ENCODE measurements at regions not wholly inside any gene's neighbourhood (a gene's known extent, or its start where the extent isn't known, plus 50 kb on each side); places are given as distances from the start of the nearest gene placed in this dataset.

DNA sequence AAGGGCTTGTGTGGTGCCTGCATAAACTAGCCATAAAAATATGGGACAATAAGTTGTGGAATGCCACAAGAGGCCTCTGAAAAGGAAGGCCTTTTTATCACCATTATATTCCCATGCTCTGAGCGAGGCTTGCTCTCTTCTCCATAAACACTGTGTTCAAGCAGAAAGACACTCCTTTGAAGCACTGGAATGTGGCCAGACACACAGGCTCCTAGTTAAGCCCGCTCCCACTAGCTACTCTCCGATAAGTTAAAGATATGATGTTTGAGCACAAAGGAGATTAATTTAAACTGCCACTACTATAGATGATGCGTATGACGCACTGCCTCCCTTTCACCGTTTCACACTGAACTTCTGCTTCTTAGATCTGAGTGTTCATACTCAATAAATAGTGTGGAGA is 188.7 kb upstream of the TWIST2 start:
- Mint-ChIP-seq H3K9me3 (no peaks in the 10 kb centered on the region), H3K27me3 (peaks cover 7% of the 10 kb centered on the region), H3K27ac (no peak overlapping the region), H3K4me3 (no peak overlapping the region), H3K4me1 (no peaks in the 10 kb centered on the region), H3K36me3 (ENCODE audit: low read depth) (no peaks in the 10 kb centered on the region)
- ATAC-seq (replicated peaks) = no peak

DNA sequence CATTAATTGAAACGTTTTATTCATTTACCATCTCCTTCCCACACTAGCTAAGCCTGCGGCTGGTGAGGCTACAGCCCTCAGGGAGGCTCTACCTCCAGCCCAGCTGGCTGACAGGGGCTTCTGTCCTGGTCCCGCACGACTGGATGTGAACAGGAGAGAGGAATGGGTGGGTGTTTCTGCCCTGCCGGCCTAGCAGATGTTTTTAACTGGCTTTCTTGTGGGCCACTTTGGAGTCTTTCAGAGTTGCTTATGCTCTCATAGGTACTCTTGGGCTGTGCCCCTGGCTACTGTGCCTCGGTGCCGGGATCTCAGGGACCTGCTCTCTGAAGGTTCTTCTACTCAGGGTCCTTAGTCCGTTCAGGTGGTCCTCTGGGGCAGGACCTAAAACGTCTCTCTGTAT is 184.3 kb upstream of the TWIST2 start:
- no peaks in the 10 kb centered on the region for H3K9me3 Mint-ChIP-seq
- peaks cover 29% of the 10 kb centered on the region for H3K27me3 Mint-ChIP-seq

DNA sequence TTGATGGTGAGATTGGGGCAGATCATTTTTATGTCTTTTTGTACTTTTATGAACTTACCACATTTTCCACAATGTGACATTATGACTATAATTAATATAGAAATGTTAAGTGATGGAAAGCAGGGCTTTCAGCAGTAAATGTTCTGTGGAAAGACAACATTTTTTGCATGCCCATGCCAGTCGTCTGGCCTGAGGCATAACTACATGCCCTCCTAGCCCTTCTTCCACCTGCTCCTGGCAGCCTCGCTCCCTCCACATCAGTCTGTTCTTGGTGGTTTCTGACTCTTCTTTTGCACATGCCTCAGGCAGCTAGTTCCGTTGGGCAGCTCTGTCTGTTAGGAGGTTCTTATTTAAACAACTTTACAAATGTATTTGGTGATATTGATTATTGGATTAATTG is 182.0 kb upstream of the TWIST2 start:
- ATAC-seq (replicated peaks) = no peak
- peaks cover 33% of the 10 kb centered on the region for H3K27me3 Mint-ChIP-seq
- H3K4me3 Mint-ChIP-seq = no peak overlapping the region
- no peaks in the 10 kb centered on the region for H3K36me3 Mint-ChIP-seq (ENCODE audit: low read depth)
- H3K4me1 Mint-ChIP-seq = no peaks in the 10 kb centered on the region
- no peaks in the 10 kb centered on the region for H3K9me3 Mint-ChIP-seq
- H3K27ac Mint-ChIP-seq = no peak overlapping the region

More for the DNA sequence above, 184.3 kb upstream of the TWIST2 start:
- Mint-ChIP-seq H3K4me1 (no peaks in the 10 kb centered on the region), H3K36me3 (ENCODE audit: low read depth) (no peaks in the 10 kb centered on the region), H3K4me3 (no peak overlapping the region), H3K27ac (no peak overlapping the region)
- no peak for ATAC-seq (replicated peaks)

DNA sequence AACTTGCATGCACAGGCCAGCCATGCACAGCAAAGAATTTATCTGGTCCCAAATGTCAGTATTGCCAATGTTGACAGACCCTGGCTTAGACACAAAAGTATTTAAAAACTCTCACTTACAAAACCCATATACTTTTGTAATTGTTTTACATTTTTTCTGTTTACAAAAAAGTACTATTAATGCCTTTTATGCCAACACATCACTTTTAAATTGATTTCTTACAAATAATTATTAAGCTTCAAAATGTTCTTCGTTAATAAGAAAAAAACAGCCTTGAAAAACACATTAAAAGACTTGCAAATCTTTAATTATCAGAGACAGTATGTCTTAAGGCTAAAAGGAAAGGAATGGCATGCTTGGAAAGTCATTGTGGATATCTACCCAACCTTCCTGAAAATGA is 181.3 kb upstream of the TWIST2 start:
- H3K9me3 Mint-ChIP-seq = no peaks in the 10 kb centered on the region
- peaks cover 33% of the 10 kb centered on the region for H3K27me3 Mint-ChIP-seq
- ATAC-seq (replicated peaks) = no peak
- no peaks in the 10 kb centered on the region for H3K4me1 Mint-ChIP-seq
- H3K4me3 Mint-ChIP-seq = no peak overlapping the region
- no peak overlapping the region for H3K27ac Mint-ChIP-seq
- H3K36me3 Mint-ChIP-seq (ENCODE audit: low read depth) = no peaks in the 10 kb centered on the region

DNA sequence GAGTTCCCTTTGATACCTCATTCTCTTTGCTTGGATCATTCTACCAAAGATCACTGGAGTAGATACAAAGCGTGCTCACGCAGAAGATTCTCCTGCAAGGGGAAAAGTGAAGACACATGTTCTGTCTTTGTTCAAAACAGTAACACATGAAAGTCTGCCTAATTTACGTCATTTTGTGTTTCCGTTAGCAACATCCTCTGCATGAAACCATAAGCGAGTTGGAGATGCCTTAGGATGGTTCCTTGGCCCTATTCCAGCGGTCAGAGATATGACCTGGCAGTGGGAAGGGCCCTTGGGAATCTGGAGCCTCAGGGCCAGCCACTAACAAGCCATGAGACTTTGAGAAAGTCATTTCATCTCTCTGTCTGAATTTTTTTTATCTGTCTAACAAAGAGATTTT is 180.9 kb upstream of the TWIST2 start:
- no peaks in the 10 kb centered on the region for H3K4me1 Mint-ChIP-seq
- no peak for ATAC-seq (replicated peaks)
- H3K36me3 Mint-ChIP-seq (ENCODE audit: low read depth) = no peaks in the 10 kb centered on the region
- no peak overlapping the region for H3K4me3 Mint-ChIP-seq
- H3K9me3 Mint-ChIP-seq = no peaks in the 10 kb centered on the region
- H3K27me3 Mint-ChIP-seq = peaks cover 33% of the 10 kb centered on the region
- H3K27ac Mint-ChIP-seq = no peak overlapping the region

DNA sequence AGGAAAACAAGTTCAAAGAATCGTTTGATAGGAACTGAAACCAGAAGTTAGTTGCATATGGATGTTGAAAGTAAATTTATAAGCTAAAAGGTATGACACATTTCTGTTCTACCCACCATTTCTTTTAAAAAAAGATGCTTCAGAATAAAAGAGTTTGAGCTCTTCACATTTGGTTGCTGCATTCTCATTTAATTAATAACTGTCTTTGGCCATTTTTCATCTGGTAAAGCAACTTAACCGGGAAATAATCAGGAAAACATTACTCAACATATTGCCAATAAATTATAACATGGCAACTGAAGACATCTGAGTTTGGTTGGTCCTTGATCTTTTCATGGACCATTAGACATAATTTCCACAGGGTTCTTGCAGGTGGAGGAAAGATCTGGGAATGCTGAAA is 180.2 kb upstream of the TWIST2 start:
- Mint-ChIP-seq H3K27me3 (peaks cover 37% of the 10 kb centered on the region), H3K4me1 (no peaks in the 10 kb centered on the region), H3K27ac (no peak overlapping the region), H3K36me3 (ENCODE audit: low read depth) (no peaks in the 10 kb centered on the region), H3K9me3 (peaks cover 3% of the 10 kb centered on the region), H3K4me3 (no peak overlapping the region)
- ATAC-seq (replicated peaks) = no peak

DNA sequence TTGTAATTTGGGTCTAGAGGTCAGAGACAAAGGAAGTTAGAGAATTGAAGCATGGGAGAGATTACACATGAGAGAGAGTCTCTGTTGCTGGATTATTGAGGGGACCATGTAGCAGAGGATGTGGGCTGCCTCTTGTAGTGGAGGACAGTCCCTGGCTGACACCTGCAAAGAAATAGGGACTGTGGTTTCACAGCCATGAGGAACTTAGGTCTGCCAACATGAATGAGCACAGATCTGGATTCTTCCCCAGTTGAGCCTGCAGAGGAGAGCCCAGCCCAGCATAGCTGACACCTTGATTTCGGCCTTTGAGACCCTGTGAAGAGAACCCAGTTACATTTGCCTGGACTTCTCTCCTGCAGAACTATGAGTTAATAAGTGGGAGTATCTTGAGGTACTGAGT is 179.5 kb upstream of the TWIST2 start:
- H3K4me1 Mint-ChIP-seq = no peaks in the 10 kb centered on the region
- no peak overlapping the region for H3K4me3 Mint-ChIP-seq
- H3K9me3 Mint-ChIP-seq = peaks cover 3% of the 10 kb centered on the region
- H3K27ac Mint-ChIP-seq = no peak overlapping the region
- peaks cover 37% of the 10 kb centered on the region for H3K27me3 Mint-ChIP-seq
- no peaks in the 10 kb centered on the region for H3K36me3 Mint-ChIP-seq (ENCODE audit: low read depth)
- ATAC-seq (replicated peaks) = no peak

DNA sequence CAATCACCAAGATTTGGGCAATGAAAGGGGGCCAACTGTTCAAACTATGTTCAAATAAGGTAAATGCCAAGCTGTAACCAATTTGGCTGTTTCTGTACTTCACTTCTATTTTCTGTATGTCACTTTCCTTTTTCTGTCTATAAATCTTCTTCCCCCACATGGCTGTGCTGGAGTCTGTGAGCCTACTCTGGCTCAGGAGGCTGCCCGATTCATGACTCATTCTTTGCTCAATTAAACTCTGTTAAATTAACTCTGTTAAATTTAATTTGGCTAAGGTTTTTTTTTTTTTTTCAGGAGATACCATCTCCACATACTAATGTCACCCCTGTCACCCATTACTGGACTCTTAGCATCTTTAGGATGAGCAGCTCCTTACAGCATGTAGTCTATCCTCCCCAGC is 178.8 kb upstream of the TWIST2 start:
- H3K27me3 Mint-ChIP-seq = peaks cover 33% of the 10 kb centered on the region
- H3K36me3 Mint-ChIP-seq (ENCODE audit: low read depth) = no peaks in the 10 kb centered on the region
- no peak for ATAC-seq (replicated peaks)
- H3K27ac Mint-ChIP-seq = no peak overlapping the region
- H3K4me1 Mint-ChIP-seq = no peaks in the 10 kb centered on the region
- H3K9me3 Mint-ChIP-seq = peaks cover 3% of the 10 kb centered on the region
- no peak overlapping the region for H3K4me3 Mint-ChIP-seq

DNA sequence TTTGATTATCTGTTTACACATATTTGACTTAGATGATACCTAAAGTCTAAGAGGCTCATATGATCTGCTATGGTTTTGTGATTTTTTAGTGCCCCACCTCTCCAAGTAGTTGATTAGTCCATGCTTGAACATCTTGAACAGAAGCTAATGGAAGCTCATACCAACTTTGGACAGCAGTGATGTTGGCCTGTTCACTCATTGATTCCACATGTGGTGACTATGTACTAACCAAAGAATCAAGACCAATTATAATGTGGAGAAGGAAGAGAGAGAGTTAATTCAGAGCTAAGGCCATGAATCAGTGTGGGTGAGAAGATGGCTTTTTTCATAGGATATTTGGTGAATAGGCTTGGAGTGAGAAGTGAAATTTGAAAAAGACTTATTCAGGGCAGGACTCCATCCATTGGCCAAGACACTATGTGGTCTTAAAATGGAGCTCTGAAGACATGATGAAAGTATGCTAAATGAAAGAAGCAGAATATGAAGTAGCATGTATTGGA is 178.3 kb upstream of the TWIST2 start:
- Mint-ChIP-seq H3K27ac (peak overlapping the region; percentile 2), H3K36me3 (ENCODE audit: low read depth) (no peaks in the 10 kb centered on the region), H3K27me3 (peaks cover 30% of the 10 kb centered on the region), H3K4me1 (no peaks in the 10 kb centered on the region), H3K4me3 (no peak overlapping the region), H3K9me3 (peaks cover 3% of the 10 kb centered on the region)
- no peak for ATAC-seq (replicated peaks)

DNA sequence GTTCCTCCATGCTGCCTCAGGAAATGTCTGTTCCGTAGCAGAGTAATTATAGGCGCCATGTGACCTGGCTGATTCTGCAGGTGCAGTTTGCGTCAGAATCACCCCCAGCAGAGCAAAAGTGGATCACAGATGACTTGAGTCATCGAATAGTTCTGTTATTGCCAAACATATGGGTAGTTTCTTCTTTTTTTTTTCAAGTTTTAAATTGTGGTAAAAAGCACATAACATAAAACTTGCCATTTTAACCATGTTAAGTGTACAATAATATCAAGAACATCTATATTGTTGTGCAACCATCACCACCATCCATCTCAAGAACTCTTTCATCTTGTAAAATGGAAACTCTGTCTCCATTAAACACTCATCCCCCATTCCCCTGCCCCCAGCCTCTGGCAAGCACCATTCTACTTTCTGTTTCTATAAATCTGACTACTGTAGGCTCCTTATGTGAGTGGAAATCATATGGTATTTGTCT is 177.7 kb upstream of the TWIST2 start:
- no peaks in the 10 kb centered on the region for H3K4me1 Mint-ChIP-seq
- H3K4me3 Mint-ChIP-seq = no peak overlapping the region
- H3K27me3 Mint-ChIP-seq = peaks cover 28% of the 10 kb centered on the region
- ATAC-seq (replicated peaks) = peak; percentile 89
- no peak overlapping the region for H3K27ac Mint-ChIP-seq
- H3K36me3 Mint-ChIP-seq (ENCODE audit: low read depth) = no peaks in the 10 kb centered on the region
- peaks cover 3% of the 10 kb centered on the region for H3K9me3 Mint-ChIP-seq

DNA sequence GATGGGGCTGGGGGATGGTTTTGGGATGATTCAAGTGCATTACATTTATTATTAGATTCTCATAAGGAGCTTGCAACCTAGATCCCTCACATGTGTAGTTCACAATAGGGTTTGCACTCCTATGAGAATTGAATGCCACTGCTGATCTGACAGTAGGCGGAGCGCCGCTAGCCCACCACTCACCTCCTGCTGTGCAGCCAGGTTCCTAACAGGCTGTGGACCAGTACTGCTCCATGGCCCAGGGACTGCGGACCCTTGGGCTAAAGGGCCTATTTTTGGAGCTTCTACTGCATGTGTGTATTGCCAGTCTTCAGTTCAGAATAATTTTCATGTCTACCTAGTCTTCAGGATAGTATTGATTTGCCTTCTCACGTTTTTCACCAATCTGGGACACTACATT is 165.3 kb upstream of the TWIST2 start:
- Mint-ChIP-seq H3K9me3 (peaks cover 5% of the 10 kb centered on the region), H3K4me1 (no peaks in the 10 kb centered on the region), H3K27ac (no peak overlapping the region), H3K4me3 (no peak overlapping the region), H3K27me3 (peaks cover 42% of the 10 kb centered on the region), H3K36me3 (ENCODE audit: low read depth) (peaks cover 5% of the 10 kb centered on the region)
- no peak for ATAC-seq (replicated peaks)

DNA sequence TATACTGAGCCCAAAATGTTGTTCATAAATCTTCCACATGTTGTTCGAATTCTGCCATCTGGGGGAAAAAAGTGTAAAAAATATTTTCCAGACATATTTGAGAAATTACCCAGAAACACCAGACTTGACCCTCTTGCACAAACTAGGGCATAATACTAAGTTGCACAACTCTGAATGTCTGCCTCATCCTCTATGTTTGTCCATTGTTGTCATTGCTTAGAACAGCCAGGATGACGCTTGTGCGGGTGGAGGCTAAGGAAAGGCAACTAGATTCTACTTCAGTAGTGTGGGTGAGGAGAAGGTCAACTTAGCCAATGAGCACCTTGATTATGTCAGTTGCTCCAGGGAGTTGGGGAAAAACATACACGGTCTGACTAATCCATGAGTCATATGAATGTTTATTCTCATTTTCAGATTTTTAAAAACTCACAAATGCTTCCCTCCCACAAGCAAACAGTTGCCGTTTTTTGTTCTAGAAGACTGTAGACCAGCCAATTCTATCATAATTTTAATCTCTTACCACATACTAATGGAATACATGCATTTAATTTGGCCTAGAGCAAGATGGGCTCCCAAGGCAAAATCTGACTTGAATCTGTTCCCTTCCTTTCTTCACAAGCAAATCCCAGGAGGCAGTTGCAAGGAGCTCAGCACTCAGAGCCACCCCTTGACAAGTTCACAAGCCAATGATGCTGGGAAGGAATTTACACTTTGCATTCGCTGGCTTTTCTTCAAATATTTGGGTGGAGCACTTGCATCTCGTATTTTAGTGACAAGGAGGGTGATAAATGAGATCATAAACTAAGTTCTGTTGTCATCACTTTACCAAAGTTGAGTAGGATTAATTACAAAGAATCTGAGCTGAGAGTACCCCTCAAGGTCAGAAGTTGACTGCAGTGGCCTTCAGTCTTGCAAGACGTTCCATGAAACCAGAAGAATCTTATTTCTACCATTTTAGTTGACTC is 163.2 kb upstream of the TWIST2 start:
- H3K36me3 Mint-ChIP-seq (ENCODE audit: low read depth) = no peaks in the 10 kb centered on the region
- H3K4me3 Mint-ChIP-seq = no peak overlapping the region
- H3K9me3 Mint-ChIP-seq = no peaks in the 10 kb centered on the region
- H3K4me1 Mint-ChIP-seq = no peaks in the 10 kb centered on the region
- ATAC-seq (replicated peaks) = peak; percentile 98
- peak overlapping the region; percentile 78 for H3K27ac Mint-ChIP-seq
- H3K27me3 Mint-ChIP-seq = peaks cover 38% of the 10 kb centered on the region

DNA sequence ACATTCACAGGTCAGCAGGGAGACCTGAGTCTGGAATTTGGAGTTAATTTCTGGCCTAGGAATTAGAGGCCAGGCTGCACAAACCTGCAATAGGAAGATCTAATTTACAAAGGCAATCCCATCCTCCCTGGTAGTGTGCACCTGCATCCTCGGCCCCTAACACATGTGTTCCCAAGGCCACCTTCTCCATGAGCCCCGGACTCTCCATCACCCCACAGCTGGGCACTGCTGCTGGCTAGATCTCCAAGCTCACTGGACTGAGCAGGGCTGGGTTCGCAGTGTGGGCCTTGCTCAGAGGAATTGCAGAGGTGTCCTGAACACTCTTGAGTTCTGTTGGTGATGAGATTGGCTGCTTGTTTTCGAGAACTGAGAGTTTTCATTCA is 162.6 kb upstream of the TWIST2 start:
- no peak overlapping the region for H3K27ac Mint-ChIP-seq
- H3K4me3 Mint-ChIP-seq = no peak overlapping the region
- peaks cover 41% of the 10 kb centered on the region for H3K27me3 Mint-ChIP-seq
- no peaks in the 10 kb centered on the region for H3K9me3 Mint-ChIP-seq
- no peaks in the 10 kb centered on the region for H3K36me3 Mint-ChIP-seq (ENCODE audit: low read depth)
- ATAC-seq (replicated peaks) = no peak
- no peaks in the 10 kb centered on the region for H3K4me1 Mint-ChIP-seq

DNA sequence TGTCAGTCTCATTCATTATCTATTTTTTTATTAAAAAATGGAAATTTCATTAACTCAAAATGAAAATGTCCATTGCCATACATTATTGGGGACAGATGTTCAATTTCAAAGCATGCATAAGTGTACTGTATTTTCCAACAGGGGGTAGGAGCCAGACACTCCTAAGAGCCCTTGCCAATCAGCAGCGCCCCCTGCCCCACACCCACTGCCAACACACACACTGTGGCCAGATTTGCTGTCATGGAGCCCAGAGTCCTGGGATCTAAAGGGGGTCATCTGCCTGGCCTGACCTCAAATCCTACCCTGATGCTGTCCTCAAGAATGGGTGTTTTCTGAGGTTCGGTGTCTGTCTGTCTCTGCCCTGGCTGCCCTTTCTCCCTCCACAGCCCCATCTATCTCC is 162.2 kb upstream of the TWIST2 start:
- no peaks in the 10 kb centered on the region for H3K4me1 Mint-ChIP-seq
- H3K36me3 Mint-ChIP-seq (ENCODE audit: low read depth) = no peaks in the 10 kb centered on the region

DNA sequence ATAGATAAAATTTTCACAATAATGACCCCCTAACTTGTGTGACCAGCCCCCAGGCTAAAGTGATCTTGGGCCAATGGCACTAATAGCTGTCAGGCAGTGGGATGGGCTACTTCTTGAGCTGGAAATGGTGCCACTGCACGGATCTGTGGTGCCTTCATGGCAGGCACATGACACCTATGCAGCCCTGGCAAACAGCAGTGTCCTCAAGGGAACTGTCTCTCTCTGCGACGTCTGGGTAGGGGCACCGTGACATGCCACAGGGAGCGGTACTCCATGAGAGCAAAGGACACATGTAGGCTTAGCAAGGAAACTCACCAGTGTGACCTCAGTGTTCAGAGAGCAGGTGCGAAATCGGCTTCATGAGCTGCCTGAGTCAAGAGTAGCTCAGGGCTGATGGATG is 161.7 kb upstream of the TWIST2 start:
- Mint-ChIP-seq H3K27ac (no peak overlapping the region), H3K36me3 (ENCODE audit: low read depth) (no peaks in the 10 kb centered on the region), H3K27me3 (peaks cover 39% of the 10 kb centered on the region), H3K9me3 (no peaks in the 10 kb centered on the region), H3K4me1 (no peaks in the 10 kb centered on the region), H3K4me3 (no peak overlapping the region)
- ATAC-seq (replicated peaks) = no peak

More for the DNA sequence above, 162.2 kb upstream of the TWIST2 start:
- H3K27ac Mint-ChIP-seq = no peak overlapping the region
- ATAC-seq (replicated peaks) = no peak
- no peaks in the 10 kb centered on the region for H3K9me3 Mint-ChIP-seq
- H3K4me3 Mint-ChIP-seq = no peak overlapping the region
- H3K27me3 Mint-ChIP-seq = peaks cover 42% of the 10 kb centered on the region

Data from activated T-helper 17 cell treated with anti-CD3 and anti-CD28 coated beads, Interleukin-2, amount 50 U/mL, for 72 hours (primary cell).